Liver (tissue), 8 donors: ENCODE measurements at regions not wholly inside any gene's neighbourhood (a gene's known extent, or its start where the extent isn't known, plus 50 kb on each side); places are given as distances from the start of the nearest gene placed in this dataset.

Source experiments
- DNase-seq: peaks from one replicate; pipeline ENCODE4 v3.0.0-alpha.2; 2017; ENCODE audit warnings: low spot score
- H3K27ac ChIP-seq, 2 donors: one replicate each; pipeline ENCODE4 v1.7.0; 2013; ENCODE audit warnings: inconsistent platforms in 2 of 2, low read length in 2 of 2, control low read depth in 1 of 2, low read depth in 1 of 2, mild to moderate bottlenecking in 1 of 2
- H3K27me3 ChIP-seq, 4 donors: one replicate each; pipeline versions ENCODE4 v1.6.1 to v1.7.0; 2013; ENCODE audit warnings: low read length in 3 of 4, inconsistent platforms in 1 of 4, mild to moderate bottlenecking in 1 of 4, moderate library complexity in 1 of 4; ENCODE audit not compliant: control insufficient read depth in 4 of 4, insufficient read depth in 4 of 4
- H3K36me3 ChIP-seq, 4 donors: one replicate each; pipeline versions ENCODE4 v1.6.1 to v1.7.0; 2013; ENCODE audit warnings: low read length in 3 of 4, mild to moderate bottlenecking in 3 of 4, low read depth in 1 of 4, moderate library complexity in 1 of 4; ENCODE audit not compliant: control insufficient read depth in 4 of 4, insufficient read depth in 3 of 4
- H3K4me1 ChIP-seq, 4 donors: one replicate each; pipeline versions ENCODE4 v1.6.1 to v1.7.0; 2013; ENCODE audit warnings: low read length in 3 of 4, mild to moderate bottlenecking in 3 of 4, moderate library complexity in 1 of 4; ENCODE audit not compliant: control insufficient read depth in 4 of 4, insufficient read depth in 4 of 4
- H3K4me3 ChIP-seq, 3 donors: one replicate each; pipeline versions ENCODE4 v1.6.1 to v1.7.0; 2013; ENCODE audit warnings: low read length in 3 of 3, control low read depth in 1 of 3, low read depth in 1 of 3, mild to moderate bottlenecking in 1 of 3
- H3K9ac ChIP-seq, 2 donors: one replicate each; pipeline ENCODE4 v1.7.0; 2013; ENCODE audit warnings: low read length in 2 of 2, mild to moderate bottlenecking in 2 of 2, moderate library complexity in 2 of 2, control low read depth in 1 of 2, low read depth in 1 of 2
- H3K9me3 ChIP-seq, 4 donors: one replicate each; pipeline versions ENCODE4 v1.6.1 to v1.7.0; 2013; ENCODE audit warnings: low read length in 3 of 4; ENCODE audit not compliant: control insufficient read depth in 4 of 4
- ATF3 ChIP-seq: IDR thresholded peaks from 2 replicates; pipeline ENCODE4 v1.6.1; 2016; ENCODE audit warnings: antibody characterized with exemption
- EGR1 ChIP-seq, 2 donors: IDR thresholded peaks; 2 replicates each; pipeline ENCODE4 v1.6.1; 2016 to 2018; ENCODE audit warnings: antibody characterized with exemption in 2 of 2, low read depth in 2 of 2
- FOXA1 ChIP-seq: IDR thresholded peaks from 2 replicates; pipeline ENCODE4 v1.6.1; 2016; ENCODE audit warnings: antibody characterized with exemption
- FOXA2 ChIP-seq: IDR thresholded peaks from 2 replicates; pipeline ENCODE4 v1.6.1; 2016; ENCODE audit warnings: antibody characterized with exemption
- GABPA ChIP-seq, 2 donors: IDR thresholded peaks in 1 of 2; conservative IDR thresholded peaks in 1 of 2; 2 replicates each; pipeline ENCODE4 v1.6.1; 2016; ENCODE audit warnings: antibody characterized with exemption in 2 of 2, mild to moderate bottlenecking in 1 of 2, moderate library complexity in 1 of 2
- HNF4A ChIP-seq, 2 donors: conservative IDR thresholded peaks; 2 replicates each; pipeline ENCODE4 v1.6.1; 2016; ENCODE audit warnings: antibody characterized with exemption in 2 of 2, mild to moderate bottlenecking in 2 of 2
- HNF4G ChIP-seq: IDR thresholded peaks from 2 replicates; pipeline ENCODE4 v1.6.1; 2016; ENCODE audit warnings: antibody characterized with exemption
- JUND ChIP-seq, 2 donors: IDR thresholded peaks; 2 replicates each; pipeline ENCODE4 v1.6.1; 2016; ENCODE audit warnings: antibody characterized with exemption in 2 of 2
- NR2F2 ChIP-seq: IDR thresholded peaks from 2 replicates; pipeline ENCODE4 v1.6.1; 2016; ENCODE audit warnings: antibody characterized with exemption
- RAD21 ChIP-seq, 2 donors: IDR thresholded peaks; 2 replicates each; pipeline ENCODE4 v1.6.1; 2016; ENCODE audit warnings: antibody characterized with exemption in 2 of 2, mild to moderate bottlenecking in 2 of 2
- REST ChIP-seq: IDR thresholded peaks from 2 replicates; pipeline ENCODE4 v1.6.1; 2016; ENCODE audit warnings: antibody characterized with exemption, mild to moderate bottlenecking
- SP1 ChIP-seq: IDR thresholded peaks from 2 replicates; pipeline ENCODE4 v1.6.1; 2018; ENCODE audit warnings: antibody characterized with exemption, mild to moderate bottlenecking
- TAF1 ChIP-seq: conservative IDR thresholded peaks from 2 replicates; pipeline ENCODE4 v1.6.1; 2016; ENCODE audit warnings: antibody characterized with exemption, mild to moderate bottlenecking
- YY1 ChIP-seq: IDR thresholded peaks from 2 replicates; pipeline ENCODE4 v1.6.1; 2016; ENCODE audit warnings: antibody characterized with exemption, mild to moderate bottlenecking
- ZBTB33 ChIP-seq: IDR thresholded peaks from 2 replicates; pipeline ENCODE4 v1.6.1; 2016; ENCODE audit warnings: antibody characterized with exemption
- WGBS: extraction: QIAGEN DNeasy Blood & Tissue Kit; methylation state at CpG from one replicate; pipeline ENCODE4 v1.1.7; 2013; 5-methylcytosine and 5-hydroxymethylcytosine counted together
- TF ChIP-seq, protein P1 (sequence below): fragments of 150-350 bp; IDR thresholded peaks from 2 replicates; pipeline ENCODE4 v1.5.1; 2017; ENCODE audit warnings: improper control_type of control experiment, low read depth, low read length; ENCODE audit not compliant: missing input control
- TF ChIP-seq, protein P2 (sequence below): IDR thresholded peaks from 2 replicates; pipeline ENCODE4 v1.6.1; 2016; ENCODE audit warnings: antibody characterized with exemption
- donor health status: healthy.
- donor health status: healthy.
- donor health status: healthy.
- donor health status: healthy.
- donor health status: healthy.

DNA sequence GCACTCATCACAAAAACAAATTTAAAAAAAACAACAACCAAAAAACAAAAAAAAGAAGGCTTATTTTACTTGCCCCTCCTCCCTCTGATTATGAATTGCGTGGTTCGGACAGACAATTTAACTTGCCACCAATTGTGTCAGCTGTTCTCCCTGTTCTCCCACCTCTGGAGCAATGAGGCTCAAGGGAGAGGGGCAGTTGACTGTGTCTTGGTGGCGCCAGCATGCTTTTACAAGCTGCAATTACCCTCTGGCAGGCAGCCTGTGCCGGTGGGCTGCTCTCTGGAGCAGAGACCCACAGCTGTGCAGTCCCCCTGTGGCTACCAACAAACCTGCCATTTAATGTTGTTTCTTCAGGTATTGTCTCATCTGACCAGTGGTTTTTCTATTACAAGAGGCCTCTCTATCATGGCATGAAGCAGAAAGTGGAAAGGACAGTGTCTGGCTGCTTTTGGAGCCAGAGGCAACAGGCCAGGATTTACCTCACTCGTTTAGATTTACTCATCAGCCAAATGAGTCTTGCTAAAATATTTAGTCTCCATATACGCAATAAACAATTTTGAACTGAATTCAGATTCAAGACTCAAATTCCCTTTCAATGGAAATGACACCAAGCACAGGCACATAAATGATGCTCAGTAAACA is 192.0 kb upstream of the TPRG1 start:
- Histone ChIP-seq H3K9ac (no peak overlapping the region), H3K36me3 (peaks cover 0 to 6% (median 3%) of the 10 kb centered on the region in 4 donors), H3K27ac (no peak overlapping the region), H3K4me3 (no peak overlapping the region), H3K9me3 (no peaks in the 10 kb centered on the region), H3K27me3 (no peaks in the 10 kb centered on the region), H3K4me1 (peaks cover 0 to 1% (median 0%) of the 10 kb centered on the region in 4 donors)
- 85% methylated on average over 6 of the region's 6 CpGs for WGBS
- TF ChIP-seq REST = no peak
- no peak for TF ChIP-seq EGR1 (IDR thresholded peaks at IDR 0.05; ENCODE audit: low read depth in 2 of 2)
- TF ChIP-seq, protein P1, sequence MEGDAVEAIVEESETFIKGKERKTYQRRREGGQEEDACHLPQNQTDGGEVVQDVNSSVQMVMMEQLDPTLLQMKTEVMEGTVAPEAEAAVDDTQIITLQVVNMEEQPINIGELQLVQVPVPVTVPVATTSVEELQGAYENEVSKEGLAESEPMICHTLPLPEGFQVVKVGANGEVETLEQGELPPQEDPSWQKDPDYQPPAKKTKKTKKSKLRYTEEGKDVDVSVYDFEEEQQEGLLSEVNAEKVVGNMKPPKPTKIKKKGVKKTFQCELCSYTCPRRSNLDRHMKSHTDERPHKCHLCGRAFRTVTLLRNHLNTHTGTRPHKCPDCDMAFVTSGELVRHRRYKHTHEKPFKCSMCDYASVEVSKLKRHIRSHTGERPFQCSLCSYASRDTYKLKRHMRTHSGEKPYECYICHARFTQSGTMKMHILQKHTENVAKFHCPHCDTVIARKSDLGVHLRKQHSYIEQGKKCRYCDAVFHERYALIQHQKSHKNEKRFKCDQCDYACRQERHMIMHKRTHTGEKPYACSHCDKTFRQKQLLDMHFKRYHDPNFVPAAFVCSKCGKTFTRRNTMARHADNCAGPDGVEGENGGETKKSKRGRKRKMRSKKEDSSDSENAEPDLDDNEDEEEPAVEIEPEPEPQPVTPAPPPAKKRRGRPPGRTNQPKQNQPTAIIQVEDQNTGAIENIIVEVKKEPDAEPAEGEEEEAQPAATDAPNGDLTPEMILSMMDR = no peak
- TF ChIP-seq FOXA2 = no peak
- TF ChIP-seq, protein P2, sequence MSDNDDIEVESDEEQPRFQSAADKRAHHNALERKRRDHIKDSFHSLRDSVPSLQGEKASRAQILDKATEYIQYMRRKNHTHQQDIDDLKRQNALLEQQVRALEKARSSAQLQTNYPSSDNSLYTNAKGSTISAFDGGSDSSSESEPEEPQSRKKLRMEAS = no peak
- no peak for TF ChIP-seq FOXA1
- no peak for TF ChIP-seq ATF3
- no peak for TF ChIP-seq YY1
- no peak for TF ChIP-seq ZBTB33
- TF ChIP-seq GABPA (IDR thresholded peaks at IDR 0.05 in 1 of 2, conservative IDR thresholded peaks at IDR 0.05 in 1 of 2) = no peak
- no peak for TF ChIP-seq RAD21 (IDR thresholded peaks at IDR 0.05)
- no peak for TF ChIP-seq HNF4A (conservative IDR thresholded peaks at IDR 0.05)
- TF ChIP-seq HNF4G = no peak
- TF ChIP-seq NR2F2 = no peak
- no peak for TF ChIP-seq JUND (IDR thresholded peaks at IDR 0.05)
- no peak for DNase-seq

DNA sequence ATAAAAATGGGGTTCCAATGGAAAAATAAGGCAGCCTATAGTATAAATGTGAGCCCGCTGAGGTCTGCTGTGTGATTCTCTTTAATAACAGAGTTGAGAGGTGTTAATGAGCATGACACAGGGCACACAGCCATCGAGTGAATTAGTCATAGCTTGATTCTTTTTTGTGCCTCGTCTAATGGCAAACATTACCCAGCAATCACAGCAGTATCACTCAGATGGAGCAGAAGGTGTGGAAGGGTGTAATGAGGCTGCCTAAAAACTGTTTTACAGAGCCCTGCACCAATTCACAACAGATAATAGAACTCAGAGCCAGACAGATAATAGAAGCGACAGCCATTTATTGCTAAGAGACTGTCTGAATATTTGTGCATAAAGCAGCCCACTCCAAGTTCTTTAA is 178.6 kb upstream of the TPRG1 start:
- H3K27ac ChIP-seq = no peak overlapping the region
- 89% methylated on average over 4 of the region's 4 CpGs for WGBS
- TF ChIP-seq HNF4G = no peak
- no peak for TF ChIP-seq NR2F2
- no peak for TF ChIP-seq HNF4A (conservative IDR thresholded peaks at IDR 0.05)
- TF ChIP-seq YY1 = no peak
- TF ChIP-seq SP1 = no peak
- no peak for TF ChIP-seq FOXA2
- no peak for TF ChIP-seq GABPA (IDR thresholded peaks at IDR 0.05 in 1 of 2, conservative IDR thresholded peaks at IDR 0.05 in 1 of 2)
- no peak for TF ChIP-seq TAF1
- no peak for TF ChIP-seq ATF3
- TF ChIP-seq EGR1 (IDR thresholded peaks at IDR 0.05; ENCODE audit: low read depth in 2 of 2) = no peak
- no peak for TF ChIP-seq RAD21 (IDR thresholded peaks at IDR 0.05)
- TF ChIP-seq, protein P1 = no peak

More for the DNA sequence above, 178.6 kb upstream of the TPRG1 start:
- Histone ChIP-seq H3K27me3 (no peaks in the 10 kb centered on the region), H3K9me3 (no peaks in the 10 kb centered on the region), H3K4me1 (no peaks in the 10 kb centered on the region), H3K36me3 (peaks cover 3 to 5% (median 4%) of the 10 kb centered on the region in 4 donors), H3K4me3 (no peak overlapping the region), H3K9ac (no peak overlapping the region)
- DNase-seq = no peak
